NCI-H526 (cell line): ENCODE measurements at regions not wholly inside any gene's neighbourhood (a gene's known extent, or its start where the extent isn't known, plus 50 kb on each side); places are given as distances from the start of the nearest gene placed in this dataset.

Experiments used
- DNase-seq, 2 experiments: peaks; one replicate each; lab custom pipeline; 2025; lab: John Stamatoyannopoulos, UW

DNA sequence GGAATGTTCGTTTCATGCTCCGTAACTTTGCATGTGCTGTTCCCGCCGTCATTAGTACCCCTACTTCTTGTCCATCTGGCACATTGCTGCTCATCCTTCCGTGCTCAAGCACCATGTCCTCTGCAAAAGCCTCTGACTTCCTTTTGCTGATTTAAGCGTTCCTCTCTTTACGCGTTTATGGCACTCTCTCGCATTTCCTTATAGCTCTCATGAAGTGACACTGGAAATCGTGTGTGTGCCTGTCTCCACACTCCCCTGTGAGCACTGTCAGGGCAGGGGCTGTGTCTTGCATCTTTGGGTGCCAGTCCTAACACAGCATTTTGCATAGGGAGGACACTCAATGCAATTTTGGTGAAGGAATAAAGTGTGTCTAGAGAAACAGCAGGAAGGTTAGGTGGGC, 210.6 kb upstream of the FAT1 start:
- DNase-seq = no peak

GRCh38 chr4:186934841-186935443, 211.3 kb upstream of the FAT1 start:
- DNase-seq = no peak

DNA sequence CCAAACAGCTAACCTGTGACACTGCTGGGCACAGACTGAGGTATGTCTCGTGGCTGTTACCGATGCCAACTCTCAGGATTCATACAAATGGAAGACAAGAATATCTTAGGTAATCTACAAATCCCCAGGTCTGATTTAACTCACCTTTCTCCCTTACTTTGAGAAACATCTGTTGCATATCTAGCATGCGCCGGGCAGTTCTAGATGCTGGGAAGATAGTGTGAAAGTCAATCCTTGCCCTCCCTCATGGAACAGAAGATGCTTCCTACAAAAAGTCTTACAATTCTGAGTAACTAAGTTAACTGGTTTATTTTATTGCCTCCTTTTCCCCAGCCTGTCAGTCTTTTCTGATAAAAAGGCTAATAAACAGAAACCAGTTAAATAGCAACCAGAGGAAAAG, 212.2 kb upstream of the FAT1 start:
- no peak for DNase-seq

- DNase-seq = no peak
Observed at GRCh38 chr4:186936496-186937375, 213.1 kb upstream of the FAT1 start.

DNA sequence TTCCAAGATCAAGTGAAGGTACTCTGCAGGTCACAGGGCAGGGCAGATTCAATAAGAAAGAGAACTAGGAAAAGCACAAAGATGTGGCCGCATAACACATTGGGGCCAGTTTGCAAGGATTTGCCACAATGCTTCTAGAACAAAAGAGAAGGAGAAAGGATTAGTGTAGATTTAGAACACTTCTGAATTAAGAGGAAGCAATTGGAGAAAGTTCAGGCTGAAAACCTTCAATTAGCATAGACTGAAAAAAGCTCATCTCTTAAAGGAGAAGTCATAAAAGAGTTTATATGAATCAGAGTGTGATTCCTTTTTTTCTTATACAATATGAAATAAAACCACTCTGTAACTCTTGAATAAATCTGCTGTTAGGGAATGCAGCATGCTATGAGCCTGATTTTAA, 215.6 kb upstream of the FAT1 start:
- DNase-seq = no peak

DNA sequence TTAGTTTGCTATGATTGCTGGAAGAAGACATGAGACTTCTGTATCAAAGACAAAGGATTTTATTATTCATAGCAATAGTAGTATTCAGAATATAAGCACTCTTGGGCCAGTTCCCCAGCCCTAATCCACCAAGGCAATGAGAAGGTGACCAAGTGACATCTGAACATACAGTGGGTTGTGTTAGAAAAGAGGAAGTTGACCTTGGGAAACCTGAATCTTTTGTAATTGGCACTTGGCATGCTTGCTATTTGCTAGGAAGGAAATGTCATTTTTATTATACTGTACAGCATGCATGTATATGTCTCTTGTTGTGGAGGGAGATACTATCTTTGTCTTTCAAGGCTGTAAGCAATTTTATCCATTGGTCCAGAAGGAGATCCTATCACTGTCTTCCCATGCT, 216.1 kb upstream of the FAT1 start:
- DNase-seq = no peak

- DNase-seq = no peak
Observed at GRCh38 chr4:186940476-186940875, 216.8 kb upstream of the FAT1 start.

GRCh38 chr4:186942758-186943377, 219.2 kb upstream of the FAT1 start:
- DNase-seq = peak in 1 of 2 experiments; percentile 6

GRCh38 chr4:186943411-186943810, 219.8 kb upstream of the FAT1 start:
- DNase-seq = peak; percentile 60

- DNase-seq = no peak
Observed at GRCh38 chr4:186946136-186946535, 222.5 kb upstream of the FAT1 start.

DNA sequence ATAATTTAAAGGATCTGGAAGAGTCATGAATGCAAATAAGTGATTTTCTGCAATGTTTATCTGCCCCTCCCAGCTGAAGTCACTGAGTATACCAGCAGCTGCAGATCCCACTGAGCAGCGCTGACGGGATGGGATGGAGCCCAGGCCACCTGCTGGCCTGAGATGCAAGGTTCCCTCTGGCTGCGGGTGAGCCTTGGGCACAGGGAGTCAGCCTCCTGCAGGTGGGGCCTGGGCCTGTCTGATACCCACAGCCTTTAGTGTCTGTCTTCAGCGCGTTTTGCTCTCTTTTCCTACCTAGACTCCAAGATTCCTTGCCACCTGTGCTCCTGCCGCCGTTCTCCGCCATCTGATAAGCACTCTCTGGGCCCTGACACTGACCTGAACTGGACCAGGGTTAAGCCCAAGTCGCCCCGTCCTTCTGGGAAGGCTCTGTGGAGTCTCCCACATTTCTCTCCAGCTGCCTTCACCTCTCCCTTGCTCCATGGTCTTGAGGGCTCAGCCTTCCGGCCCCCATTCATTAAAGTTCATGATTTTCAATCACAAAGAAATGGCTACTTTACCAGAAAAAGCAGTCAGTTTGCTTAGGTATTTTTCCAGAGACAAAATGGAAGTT, 223.1 kb upstream of the FAT1 start:
- DNase-seq = peak; percentile 71 to 88

GRCh38 chr4:186948361-186949242, 224.9 kb upstream of the FAT1 start:
- DNase-seq = peak in 1 of 2 experiments; percentile 43

GRCh38 chr4:186949847-186950246, 226.2 kb upstream of the FAT1 start:
- no peak for DNase-seq

DNA sequence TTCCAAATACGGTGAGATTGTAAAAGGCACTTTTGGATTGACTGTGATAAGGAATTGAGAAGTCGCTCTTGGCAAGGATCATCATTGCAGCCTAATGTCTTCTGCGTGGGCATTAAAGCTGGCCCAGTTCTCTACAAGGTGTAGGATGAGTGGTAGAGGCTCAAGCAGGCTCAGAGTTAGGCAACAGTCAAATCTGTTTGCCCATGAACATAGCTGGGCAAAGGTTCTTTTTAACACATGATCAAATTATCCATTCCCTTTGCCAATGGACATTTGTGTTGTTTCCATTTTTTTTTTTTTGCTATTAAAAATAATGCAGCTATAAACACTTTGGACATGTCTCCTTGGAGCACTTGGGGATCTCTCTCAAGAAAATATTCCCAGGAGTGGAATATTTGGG, 229.1 kb upstream of the FAT1 start:
- no peak for DNase-seq

- DNase-seq = no peak
Observed at GRCh38 chr4:186953599-186954260, 230.1 kb upstream of the FAT1 start.

DNA sequence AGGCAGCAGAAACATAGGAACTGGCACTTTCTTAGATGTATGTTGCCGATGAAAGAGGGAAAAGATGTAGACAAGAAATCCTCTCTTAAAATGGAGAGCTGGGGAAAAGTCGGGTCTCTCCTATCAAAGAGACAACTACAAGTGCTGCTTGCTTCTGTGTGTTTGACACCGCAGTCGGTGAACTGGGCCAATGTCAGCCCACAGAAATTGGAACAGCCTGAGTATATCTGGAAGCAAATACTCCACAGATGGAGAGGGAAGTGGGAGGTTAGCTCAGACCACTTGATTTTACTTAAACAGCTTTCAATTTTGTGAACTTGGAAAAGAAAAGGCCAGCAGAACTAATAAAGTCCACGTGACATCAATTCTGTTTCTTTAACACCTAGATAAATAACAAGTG, 230.9 kb upstream of the FAT1 start:
- no peak for DNase-seq

DNA sequence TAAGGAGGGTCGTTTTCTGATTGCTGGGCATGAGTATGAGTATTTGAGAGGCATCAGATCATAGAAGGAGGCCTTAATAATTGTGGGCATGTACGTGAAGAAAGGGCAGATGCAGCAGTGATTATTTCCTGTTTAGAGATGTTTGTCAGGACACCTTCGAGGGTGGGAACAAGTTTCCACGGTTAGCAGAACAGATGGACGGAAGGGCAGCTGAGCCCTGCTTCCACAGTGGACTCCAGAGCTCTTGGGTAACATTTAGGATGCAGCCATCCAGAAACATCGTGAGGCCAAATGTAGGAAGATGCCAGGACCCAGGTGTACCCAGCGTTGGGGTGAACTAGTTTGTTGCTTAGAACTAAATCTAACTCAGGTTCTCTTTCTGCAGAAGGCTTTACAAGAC, 231.3 kb upstream of the FAT1 start:
- no peak for DNase-seq

DNA sequence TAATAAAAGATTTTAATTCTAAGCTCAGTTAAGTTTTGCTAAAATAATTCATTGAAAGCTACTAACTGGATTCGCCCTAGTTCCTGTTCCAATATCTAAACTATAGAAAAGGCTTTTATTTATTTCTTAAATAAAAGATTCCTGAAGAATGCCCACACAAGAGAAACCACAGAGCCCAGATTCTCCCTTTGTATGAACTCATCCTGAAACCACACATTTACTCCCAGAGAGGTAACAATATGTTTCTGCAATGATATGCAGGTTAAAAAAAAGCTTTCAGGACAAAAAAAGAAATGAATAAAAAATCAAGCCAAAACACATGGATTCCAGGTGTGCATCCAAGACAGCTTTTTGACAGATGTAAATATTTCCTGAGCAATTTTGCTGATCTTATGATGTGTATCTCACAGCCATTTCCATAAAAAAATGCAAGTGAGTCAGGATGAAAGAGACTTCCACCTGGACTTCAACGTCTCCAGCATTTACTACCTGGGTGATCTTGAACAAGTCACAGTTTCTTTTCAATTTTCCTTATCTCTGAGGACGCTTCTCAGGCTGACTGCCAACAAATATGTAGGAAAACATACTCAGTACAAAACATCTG, 234.4 kb upstream of the FAT1 start:
- no peak for DNase-seq

- DNase-seq = no peak
Observed at GRCh38 chr4:186958726-186959350, 235.2 kb upstream of the FAT1 start.
